Spleen (tissue), 7 donors: ENCODE measurements at regions not wholly inside any gene's neighbourhood (a gene's known extent, or its start where the extent isn't known, plus 50 kb on each side); places are given as distances from the start of the nearest gene placed in this dataset.

Experiments
- CTCF ChIP-seq, 11 experiments: fragments of 200-600 bp in 7 of 11; fragments of 450-650 bp in 4 of 11; sonication (generic) in 4 of 11; IDR thresholded peaks in 8 of 11; conservative IDR thresholded peaks in 3 of 11; 1 replicate in 7 of 11; 2 replicates in 4 of 11; pipeline versions ENCODE4 v1.4.0 to v1.8.0; 2016 to 2021; ENCODE audit warnings: antibody characterized with exemption in 11 of 11, inconsistent platforms in 4 of 11, mild to moderate bottlenecking in 1 of 11
- POLR2A ChIP-seq, 3 donors: fragments of 450-650 bp; IDR thresholded peaks; one replicate each; pipeline ENCODE4 v1.5.1; 2017; ENCODE audit warnings: antibody characterized with exemption in 3 of 3, mild to moderate bottlenecking in 1 of 3
- donor health status: DM: no; HTN: no; CAD: no; lungs with moderate emphysema.
- donor health status: DM: no; HTN: no; CAD: no.
- donor health status: DM: no; HTN: no; CAD: no.

GRCh38 chr9:16221366-16221765 lies 649.1 kb downstream of the BNC2 start:
- TF ChIP-seq POLR2A (IDR thresholded peaks at IDR 0.05), result no peak
- TF ChIP-seq CTCF (IDR thresholded peaks at IDR 0.05 in 8 of 11, conservative IDR thresholded peaks at IDR 0.05 in 3 of 11), result no peak
